ENCODE measurements at regions not wholly inside any gene's neighbourhood (a gene's known extent, or its start where the extent isn't known, plus 50 kb on each side); places are given as distances from the start of the nearest gene placed in this dataset.

DNA sequence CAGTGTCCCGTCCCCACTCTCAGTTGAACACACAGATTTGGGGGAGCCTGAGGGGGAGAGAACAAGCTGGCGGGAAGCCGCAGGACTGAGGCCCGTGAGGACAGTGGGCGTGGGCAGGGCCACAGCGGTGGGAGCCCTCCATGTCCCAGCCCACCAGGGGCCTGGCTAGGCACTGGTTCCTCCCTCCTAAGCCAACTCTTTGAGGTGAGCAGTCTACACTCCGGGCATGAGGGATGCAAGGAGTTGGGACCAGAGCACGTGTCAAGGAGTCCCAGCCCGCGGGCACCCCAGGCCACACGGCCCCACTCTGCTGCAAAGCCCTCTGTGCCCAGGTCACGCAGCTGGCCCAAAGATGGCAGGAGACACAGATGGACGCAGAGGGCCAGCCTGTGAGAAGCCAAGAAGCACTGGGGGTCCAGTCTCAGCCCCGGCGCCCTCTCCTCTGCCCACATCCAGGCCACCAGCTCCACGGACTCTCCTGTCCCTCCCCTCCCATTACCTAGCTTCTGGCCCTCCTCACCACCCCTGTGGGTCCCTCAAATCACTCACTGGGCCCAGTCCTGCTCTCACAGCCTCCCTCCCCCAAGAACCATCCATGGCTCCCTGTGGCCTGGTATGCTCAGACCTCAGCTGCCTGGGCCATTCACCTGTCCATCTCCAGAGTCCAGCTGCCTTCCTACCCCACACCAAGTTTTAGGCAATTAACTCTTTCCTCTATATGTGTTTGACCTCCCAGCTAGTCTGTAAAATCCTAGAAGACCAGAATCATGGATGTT lies 206.5 kb downstream of the RBFOX3 start:
- H3K27me3 ChIP-seq (ENCODE audit: control insufficient read depth, insufficient read depth, low read length), result peaks cover 14% of the 10 kb centered on the region
- no peaks in the 10 kb centered on the region for H3K36me3 ChIP-seq (ENCODE audit: control insufficient read depth, insufficient read depth, low read length)
- ChIA-PET POLR2A (no interaction called here), CTCF (interaction anchor here (0.8 to 9.9 kb wide), 4 partner anchors 12 to 316 kb away, joined by 3 to 115 read pairs (median 4); no protein-coding TSS in a partner anchor)
- DNase-seq (ENCODE audit: low read depth), result no peak
- TF ChIP-seq, protein P1, sequence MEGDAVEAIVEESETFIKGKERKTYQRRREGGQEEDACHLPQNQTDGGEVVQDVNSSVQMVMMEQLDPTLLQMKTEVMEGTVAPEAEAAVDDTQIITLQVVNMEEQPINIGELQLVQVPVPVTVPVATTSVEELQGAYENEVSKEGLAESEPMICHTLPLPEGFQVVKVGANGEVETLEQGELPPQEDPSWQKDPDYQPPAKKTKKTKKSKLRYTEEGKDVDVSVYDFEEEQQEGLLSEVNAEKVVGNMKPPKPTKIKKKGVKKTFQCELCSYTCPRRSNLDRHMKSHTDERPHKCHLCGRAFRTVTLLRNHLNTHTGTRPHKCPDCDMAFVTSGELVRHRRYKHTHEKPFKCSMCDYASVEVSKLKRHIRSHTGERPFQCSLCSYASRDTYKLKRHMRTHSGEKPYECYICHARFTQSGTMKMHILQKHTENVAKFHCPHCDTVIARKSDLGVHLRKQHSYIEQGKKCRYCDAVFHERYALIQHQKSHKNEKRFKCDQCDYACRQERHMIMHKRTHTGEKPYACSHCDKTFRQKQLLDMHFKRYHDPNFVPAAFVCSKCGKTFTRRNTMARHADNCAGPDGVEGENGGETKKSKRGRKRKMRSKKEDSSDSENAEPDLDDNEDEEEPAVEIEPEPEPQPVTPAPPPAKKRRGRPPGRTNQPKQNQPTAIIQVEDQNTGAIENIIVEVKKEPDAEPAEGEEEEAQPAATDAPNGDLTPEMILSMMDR (IDR thresholded peaks at IDR 0.05; ENCODE audit: insufficient read depth, low read depth, low read length), result no peak
- no peak overlapping the region for H3K4me3 ChIP-seq (ENCODE audit: low read depth, low read length)

DNA sequence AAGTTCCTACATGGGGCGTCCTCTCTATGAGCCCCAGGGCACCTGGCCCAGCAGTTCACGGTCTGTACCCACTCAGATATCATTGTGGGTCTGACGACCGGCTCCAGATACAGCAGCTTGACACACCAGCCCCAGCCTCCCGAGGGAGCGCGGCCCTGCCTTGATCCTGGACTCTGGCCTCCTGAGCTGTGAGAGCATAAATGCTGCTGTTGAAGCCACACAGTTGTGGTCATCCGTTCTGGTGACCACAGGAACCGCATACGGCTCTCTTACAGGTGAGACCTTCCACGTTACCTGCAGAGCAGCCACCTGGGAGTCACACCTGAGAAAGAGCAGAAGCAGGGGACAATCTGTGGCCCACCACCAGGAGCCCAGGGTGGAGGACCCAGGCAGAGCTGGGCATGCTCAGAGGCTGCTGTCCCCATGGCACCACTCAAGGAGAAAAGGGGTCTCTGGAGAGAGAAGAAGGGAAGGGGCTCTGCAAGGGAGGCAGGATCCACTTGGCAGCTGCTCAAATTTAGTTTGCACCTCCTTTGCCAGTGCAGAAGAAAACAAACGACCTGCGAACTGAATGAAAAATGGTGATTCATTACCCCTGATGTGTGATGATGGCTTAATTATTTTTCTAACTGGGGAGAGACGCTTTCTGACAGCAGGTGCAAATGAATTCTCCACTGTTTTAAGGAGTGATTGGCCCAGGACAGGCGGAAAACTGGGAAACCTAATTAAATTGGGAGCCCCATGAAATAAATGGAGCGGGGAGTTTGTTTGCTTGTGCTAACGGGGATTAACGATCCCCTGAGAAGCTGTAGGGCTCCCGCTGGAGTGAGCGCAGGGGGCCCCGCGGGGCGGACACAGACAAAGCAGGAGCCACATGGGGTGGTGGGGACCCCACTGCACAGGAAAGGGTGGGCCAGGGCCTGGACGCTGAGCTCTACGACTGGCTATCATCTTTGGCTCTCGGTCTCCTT lies 208.9 kb downstream of the RBFOX3 start:
- peaks cover 20% of the 10 kb centered on the region for H3K27me3 ChIP-seq (ENCODE audit: control insufficient read depth, insufficient read depth, low read length)
- H3K36me3 ChIP-seq (ENCODE audit: control insufficient read depth, insufficient read depth, low read length), result no peaks in the 10 kb centered on the region
- DNase-seq (ENCODE audit: low read depth), result no peak
- ChIA-PET POLR2A (no interaction called here), CTCF (interaction anchor here (0.6 to 9.9 kb wide), 15 partner anchors 8 to 407 kb away, joined by 3 to 115 read pairs (median 6); no protein-coding TSS in a partner anchor)
- no peak overlapping the region for H3K4me3 ChIP-seq (ENCODE audit: low read depth, low read length)
- TF ChIP-seq, protein P1 (IDR thresholded peaks at IDR 0.05; ENCODE audit: insufficient read depth, low read depth, low read length), result no peak

DNA sequence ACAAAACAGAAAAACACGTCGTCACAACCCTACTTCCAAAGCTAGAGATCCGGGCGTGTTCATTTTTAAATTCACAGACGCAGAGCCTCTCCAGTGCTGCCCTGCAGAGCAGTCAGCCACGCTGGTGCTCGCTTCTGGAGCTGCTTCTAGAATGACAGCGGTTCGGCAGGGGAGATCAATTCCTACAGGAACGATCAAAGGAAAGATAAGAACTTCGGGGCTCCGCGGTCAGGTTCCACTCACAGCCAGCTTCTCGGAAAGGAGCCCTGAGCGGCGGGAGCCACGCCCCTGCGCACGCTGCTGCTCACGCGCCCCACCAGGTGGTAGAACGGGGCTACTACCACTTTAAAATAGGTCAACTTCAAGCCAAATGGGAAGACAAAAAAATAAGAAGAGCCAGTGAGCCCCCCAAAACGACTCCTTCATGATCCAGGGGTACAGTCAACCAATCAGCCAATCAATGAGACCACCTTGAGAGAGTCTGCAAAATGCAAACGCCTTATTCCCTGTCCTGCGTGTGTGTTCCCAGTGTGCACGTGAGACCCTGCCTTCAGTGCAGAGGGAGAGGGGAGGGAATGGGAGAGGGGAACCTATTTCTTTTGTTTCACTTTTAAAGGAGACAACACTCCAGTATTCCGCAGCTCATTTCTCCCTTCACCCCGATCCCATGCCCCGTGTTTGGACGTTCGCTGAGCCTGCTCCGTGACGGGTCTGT lies 209.7 kb downstream of the RBFOX3 start:
- TF ChIP-seq, protein P1 (IDR thresholded peaks at IDR 0.05; ENCODE audit: insufficient read depth, low read depth, low read length), result peak; percentile 98
- no peak for DNase-seq (ENCODE audit: low read depth)
- Histone ChIP-seq H3K4me3 (ENCODE audit: low read depth, low read length) (peak overlapping the region; percentile 15), H3K27me3 (ENCODE audit: control insufficient read depth, insufficient read depth, low read length) (peaks cover 19% of the 10 kb centered on the region), H3K36me3 (ENCODE audit: control insufficient read depth, insufficient read depth, low read length) (no peaks in the 10 kb centered on the region)
- CTCF ChIA-PET, result interaction anchor here (0.6 to 9.9 kb wide), 27 partner anchors 9 to 406 kb away, joined by 3 to 115 read pairs (median 4); no protein-coding TSS in a partner anchor
- POLR2A ChIA-PET, result no interaction called here

- TF ChIP-seq, protein P1 (IDR thresholded peaks at IDR 0.05; ENCODE audit: insufficient read depth, low read depth, low read length), result no peak
- DNase-seq (ENCODE audit: low read depth), result no peak
- Histone ChIP-seq H3K36me3 (ENCODE audit: control insufficient read depth, insufficient read depth, low read length) (no peaks in the 10 kb centered on the region), H3K4me3 (ENCODE audit: low read depth, low read length) (no peak overlapping the region), H3K27me3 (ENCODE audit: control insufficient read depth, insufficient read depth, low read length) (peaks cover 19% of the 10 kb centered on the region)
- CTCF ChIA-PET, result interaction anchor here (9.9 kb wide), 1 partner anchor 7 kb away, joined by 115 read pairs; no protein-coding TSS in a partner anchor
- POLR2A ChIA-PET, result no interaction called here
These were observed 211.2 kb downstream of the RBFOX3 start for GRCh38 chr17:79399610-79400144.

Measured in BJ (cell line).